ENCODE measurements at regions not wholly inside any gene's neighbourhood (a gene's known extent, or its start where the extent isn't known, plus 50 kb on each side); places are given as distances from the start of the nearest gene placed in this dataset.

DNA sequence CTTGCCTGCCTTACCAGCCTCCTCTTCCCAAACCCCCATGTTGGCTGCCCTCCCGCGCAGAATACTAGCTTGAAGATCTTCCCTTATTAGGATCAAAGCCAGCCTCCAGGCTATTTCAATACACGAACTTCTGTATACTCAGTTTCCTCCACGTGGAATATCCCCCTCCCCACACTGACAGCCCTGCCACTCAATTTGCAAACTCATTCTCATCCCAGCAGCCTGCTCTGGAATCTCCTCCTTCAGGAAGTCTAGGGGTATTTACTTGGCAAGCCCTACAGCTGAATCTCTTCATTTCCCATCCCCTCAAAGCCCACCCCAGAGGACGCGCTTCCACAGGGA lies 157.0 kb upstream of the SMIM23 start:
- CTCF ChIA-PET: no interaction called here
- no peak overlapping the region for H2AK9ac ChIP-seq (replicated peaks; ENCODE audit: low read depth, low read length, poor library complexity)
- no peak overlapping the region for H3K23ac ChIP-seq (ENCODE audit: low read depth, low read length)
- no peak overlapping the region for H3K18ac ChIP-seq (ENCODE audit: low read depth, low read length)
- intact Hi-C loops (cut with micrococcal nuclease) (loop anchor here (5.0 kb wide), 1 partner anchor 219 kb away; no protein-coding TSS in a partner anchor), dilution Hi-C loops (cut with HindIII; ENCODE audit: low sequenced_read_pairs, unreplicated experiment) (no loop called here), in situ Hi-C loops (cut with MboI; ENCODE audit: low sequenced_read_pairs) (no loop called here)
- H3K4me1 ChIP-seq (ENCODE audit: control insufficient read depth, insufficient read depth, low read length): no peaks in the 10 kb centered on the region
- H3K4me2 ChIP-seq (ENCODE audit: low read depth, low read length): no peak overlapping the region
- H4K8ac ChIP-seq (ENCODE audit: low read depth in 2 of 2, low read length in 2 of 2): no peak overlapping the region
- H3K79me1 ChIP-seq (ENCODE audit: low read depth in 1 of 2, low read length in 2 of 2): no peaks in the 10 kb centered on the region
- no TSS peak for BruUV-seq (replicated peaks)
- H4K20me1 ChIP-seq (ENCODE audit: insufficient read depth, low read length): no peaks in the 10 kb centered on the region
- no peak overlapping the region for H2BK20ac ChIP-seq (ENCODE audit: low read depth, low read length)
- no peaks in the 10 kb centered on the region for H3K36me3 ChIP-seq (ENCODE audit: control insufficient read depth, insufficient read depth, low read length)
- H3K14ac ChIP-seq (replicated peaks; ENCODE audit: low read depth, low read length): no peak overlapping the region
- TF ChIP-seq FOS (IDR thresholded peaks at IDR 0.05; ENCODE audit: low read depth, low read length) (no peak), CTCF (conservative IDR thresholded peaks at IDR 0.05; ENCODE audit: low read depth, low read length) (no peak), RCOR1 (IDR thresholded peaks at IDR 0.05; ENCODE audit: insufficient replicate concordance, low read length) (no peak), SMC3 (IDR thresholded peaks at IDR 0.05; ENCODE audit: low read depth, low read length) (no peak), MAZ (IDR thresholded peaks at IDR 0.05; ENCODE audit: borderline replicate concordance, low read depth, low read length) (no peak), POLR2A (IDR thresholded peaks at IDR 0.05; ENCODE audit: low read depth, low read length) (no peak), NFE2L2 (IDR thresholded peaks at IDR 0.05; ENCODE audit: low read depth, low read length) (no peak), USF2 (IDR thresholded peaks at IDR 0.05; ENCODE audit: low read depth, low read length) (no peak), BHLHE40 (IDR thresholded peaks at IDR 0.05; ENCODE audit: low read depth, low read length) (no peak), MXI1 (IDR thresholded peaks at IDR 0.05; ENCODE audit: borderline replicate concordance, low read depth, low read length) (no peak), MAFK (IDR thresholded peaks at IDR 0.05; ENCODE audit: low read depth, low read length) (no peak), CHD1 (IDR thresholded peaks at IDR 0.05; ENCODE audit: low read depth, low read length) (no peak), RFX5 (IDR thresholded peaks at IDR 0.05; ENCODE audit: low read depth, low read length) (no peak), CEBPB (IDR thresholded peaks at IDR 0.05; ENCODE audit: low read depth, low read length) (no peak), RAD21 (IDR thresholded peaks at IDR 0.05; ENCODE audit: low read length) (no peak)
- TF ChIP-seq, protein P1, sequence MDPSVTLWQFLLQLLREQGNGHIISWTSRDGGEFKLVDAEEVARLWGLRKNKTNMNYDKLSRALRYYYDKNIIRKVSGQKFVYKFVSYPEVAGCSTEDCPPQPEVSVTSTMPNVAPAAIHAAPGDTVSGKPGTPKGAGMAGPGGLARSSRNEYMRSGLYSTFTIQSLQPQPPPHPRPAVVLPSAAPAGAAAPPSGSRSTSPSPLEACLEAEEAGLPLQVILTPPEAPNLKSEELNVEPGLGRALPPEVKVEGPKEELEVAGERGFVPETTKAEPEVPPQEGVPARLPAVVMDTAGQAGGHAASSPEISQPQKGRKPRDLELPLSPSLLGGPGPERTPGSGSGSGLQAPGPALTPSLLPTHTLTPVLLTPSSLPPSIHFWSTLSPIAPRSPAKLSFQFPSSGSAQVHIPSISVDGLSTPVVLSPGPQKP (IDR thresholded peaks at IDR 0.05; ENCODE audit: borderline replicate concordance, low read depth, low read length): no peak
- H3K9ac ChIP-seq (ENCODE audit: low read depth, low read length): no peak overlapping the region
- POLR2A ChIA-PET (ENCODE audit: unreplicated experiment): no interaction called here
- no peaks in the 10 kb centered on the region for H3K9me1 ChIP-seq (ENCODE audit: insufficient read depth, low read length)
- H3K27ac ChIP-seq (ENCODE audit: insufficient read depth, low read length): no peak overlapping the region
- DNase-seq: no peak
- 67% methylated on average over 4 of the region's 6 CpGs; no CpG with 5 or more reads in 1 of the 2 experiments for WGBS, 2 experiments (ENCODE audit: extremely low coverage in 2 of 2, insufficient read length in 1 of 2)
- no peak overlapping the region for H2BK120ac ChIP-seq (ENCODE audit: low read depth, low read length)
- peaks cover 56% of the 10 kb centered on the region for H3K27me3 ChIP-seq (ENCODE audit: control insufficient read depth, insufficient read depth, low read length)
- H2BK15ac ChIP-seq (ENCODE audit: low read depth, low read length): no peak overlapping the region
- no peak overlapping the region for H4K5ac ChIP-seq (ENCODE audit: low read depth, low read length)
- H2AK5ac ChIP-seq (ENCODE audit: low read depth, low read length): no peak overlapping the region
- H3K4ac ChIP-seq (ENCODE audit: low read depth, low read length): no peak overlapping the region
- no peak overlapping the region for H2AFZ ChIP-seq (replicated peaks; ENCODE audit: low read length, poor library complexity)
- H4K91ac ChIP-seq (ENCODE audit: insufficient read depth, low read depth, low read length): no peak overlapping the region
- no peak overlapping the region for H2BK5ac ChIP-seq (ENCODE audit: low read depth, low read length, poor library complexity, severe bottlenecking)
- no peak for ATAC-seq (ENCODE audit: low read depth)
- H3K9me3 ChIP-seq (ENCODE audit: control insufficient read depth, insufficient read depth, low read length): no peaks in the 10 kb centered on the region
- no peak overlapping the region for H3K56ac ChIP-seq (ENCODE audit: extremely low read depth, insufficient read depth, low read length)
- no peak overlapping the region for H3K4me3 ChIP-seq (ENCODE audit: insufficient read depth, low read depth, low read length)
